COLO668 (cell line): ENCODE measurements at regions not wholly inside any gene's neighbourhood (a gene's known extent, or its start where the extent isn't known, plus 50 kb on each side); places are given as distances from the start of the nearest gene placed in this dataset.
A peak's percentile ranks its signal among the peaks of the same experiment; 100 is the strongest.
"Not testable (repeated sequence)": the region's sequence is repeated elsewhere in the genome, so short reads cannot be mapped to it uniquely, and the experiment has no call there.

Source experiments
- DNase-seq: peaks from one replicate; lab custom pipeline; 2025; ENCODE audit not compliant: unreplicated experiment; lab: John Stamatoyannopoulos, UW

DNA sequence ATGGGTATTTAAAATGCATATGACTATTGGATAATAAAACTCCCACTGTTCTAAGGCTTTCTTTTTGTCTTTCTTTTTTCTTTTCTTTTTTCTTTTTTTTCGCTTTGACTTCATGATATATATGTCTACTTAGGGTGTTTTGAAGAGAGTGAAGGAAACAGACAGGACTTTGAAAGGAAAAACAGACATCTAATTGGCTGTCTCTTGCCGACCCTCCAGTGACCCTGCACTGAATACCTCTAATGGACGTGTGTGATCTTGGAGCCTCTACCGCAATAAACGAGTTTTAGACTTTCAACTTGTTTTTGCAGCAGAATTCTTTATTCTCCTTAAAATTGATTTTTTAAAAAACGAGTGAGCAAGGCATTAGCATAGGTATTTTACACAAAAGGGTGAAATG lies 158.1 kb upstream of the NR2F2 start:
- DNase-seq = no peak

DNA sequence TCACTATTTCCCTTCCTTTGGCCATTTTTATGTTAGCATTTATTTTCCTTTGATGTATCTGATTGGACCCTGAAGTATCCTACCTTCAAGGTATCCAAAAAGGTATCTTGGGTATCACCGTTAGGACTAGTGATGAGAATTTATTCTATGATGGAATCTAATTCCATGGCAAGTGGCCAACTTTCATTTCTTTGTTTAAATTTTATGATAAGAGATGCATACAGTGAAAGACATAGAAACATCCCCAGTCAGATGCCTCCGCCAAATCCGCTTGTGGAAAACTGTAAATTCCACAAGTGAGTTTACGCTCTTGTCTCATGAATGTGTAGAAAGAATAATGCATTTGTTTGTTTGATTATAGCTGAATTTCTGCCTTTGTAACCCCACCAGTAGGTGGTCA lies 153.7 kb upstream of the NR2F2 start:
- DNase-seq = no peak

DNA sequence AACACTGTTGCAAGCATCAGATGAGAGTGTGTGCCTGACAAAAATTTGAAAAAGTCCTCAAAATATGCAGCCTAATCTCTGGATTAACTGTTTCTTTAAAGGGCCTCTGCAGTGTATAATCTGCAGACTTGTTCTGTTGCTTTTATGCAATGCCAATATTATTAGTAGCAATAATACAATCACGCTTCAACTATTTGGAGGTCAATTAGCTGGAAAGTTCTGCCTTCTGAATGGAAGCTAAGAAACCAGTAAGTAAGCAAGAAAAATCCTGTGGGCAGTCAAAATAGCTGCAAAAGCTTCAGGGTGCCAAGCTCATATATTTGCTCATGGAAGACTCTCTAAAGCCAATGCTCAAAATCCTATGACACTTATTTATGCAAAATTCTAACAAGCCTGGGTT lies 153.2 kb upstream of the NR2F2 start:
- no peak for DNase-seq

DNA sequence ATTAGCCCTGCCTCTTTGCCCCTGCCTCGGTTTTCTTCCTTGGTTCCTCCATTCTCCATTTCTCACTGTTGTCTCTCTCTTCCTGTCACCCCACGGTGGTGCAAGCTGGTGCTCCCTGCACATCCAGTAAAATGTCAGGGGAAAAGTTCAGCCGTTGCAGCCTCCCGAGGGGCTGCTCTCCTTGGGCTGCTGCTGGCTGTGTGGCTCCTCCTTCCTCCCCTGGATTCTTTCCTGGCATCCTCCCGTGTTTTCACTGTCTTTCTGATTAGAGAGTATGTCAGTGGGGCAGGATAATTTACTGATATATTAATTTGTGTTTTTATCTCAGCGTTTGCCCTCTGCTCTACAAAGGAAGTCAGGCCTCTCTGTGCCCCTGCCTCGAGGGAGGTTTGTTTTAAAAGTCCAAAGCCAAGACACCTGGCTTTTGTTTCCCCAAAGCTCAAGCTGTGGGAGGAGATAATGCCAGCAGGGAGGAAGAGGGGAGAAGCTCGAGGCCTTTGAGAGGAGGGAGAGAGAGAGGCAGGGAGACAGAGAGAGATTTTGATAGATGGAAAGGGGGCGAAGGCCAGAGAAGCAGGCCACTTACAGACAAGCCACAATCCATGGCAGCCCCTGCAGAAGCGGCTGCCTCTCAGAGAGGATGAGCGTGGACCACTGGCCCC lies 150.3 kb upstream of the NR2F2 start:
- no peak for DNase-seq

DNA sequence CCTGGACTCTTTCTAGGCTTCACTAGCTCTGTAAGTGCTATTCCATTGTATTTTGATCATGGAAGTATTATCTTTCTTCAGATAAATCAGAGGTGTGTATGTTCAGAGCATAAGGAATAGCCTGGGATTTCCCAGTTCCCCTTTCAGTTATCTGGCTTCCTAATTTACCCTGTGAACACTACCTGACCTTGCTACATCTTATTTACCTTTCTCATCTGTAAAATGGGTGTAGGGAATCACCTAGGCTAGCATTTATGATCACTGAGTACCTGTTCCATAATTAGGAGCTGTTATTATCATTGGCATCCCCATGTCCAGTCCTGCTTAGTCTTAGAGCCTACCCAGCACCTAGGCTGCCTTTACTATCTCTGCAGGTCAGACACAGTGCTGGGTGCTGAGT lies 149.3 kb upstream of the NR2F2 start:
- no peak for DNase-seq

DNA sequence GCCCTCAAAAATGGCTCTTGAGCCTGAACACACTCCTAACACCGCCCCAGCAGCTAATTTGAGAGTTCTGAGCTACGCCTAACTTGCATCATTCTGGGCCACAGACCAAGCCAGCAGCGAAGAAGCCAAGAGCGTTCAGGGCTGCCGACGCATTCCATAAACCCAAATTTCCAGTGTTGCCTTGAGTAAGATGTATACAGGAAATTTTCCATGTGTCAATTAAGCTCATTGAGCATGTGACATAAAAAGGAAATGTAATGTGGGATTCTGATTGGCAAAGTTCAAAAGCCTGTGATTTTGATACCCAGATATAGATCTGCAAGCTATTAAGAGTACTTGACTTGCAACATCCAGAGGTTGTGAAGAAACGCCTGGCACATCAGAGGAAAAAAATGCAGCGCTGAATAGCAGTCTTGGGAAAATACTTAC lies 148.6 kb upstream of the NR2F2 start:
- DNase-seq = no peak

DNA sequence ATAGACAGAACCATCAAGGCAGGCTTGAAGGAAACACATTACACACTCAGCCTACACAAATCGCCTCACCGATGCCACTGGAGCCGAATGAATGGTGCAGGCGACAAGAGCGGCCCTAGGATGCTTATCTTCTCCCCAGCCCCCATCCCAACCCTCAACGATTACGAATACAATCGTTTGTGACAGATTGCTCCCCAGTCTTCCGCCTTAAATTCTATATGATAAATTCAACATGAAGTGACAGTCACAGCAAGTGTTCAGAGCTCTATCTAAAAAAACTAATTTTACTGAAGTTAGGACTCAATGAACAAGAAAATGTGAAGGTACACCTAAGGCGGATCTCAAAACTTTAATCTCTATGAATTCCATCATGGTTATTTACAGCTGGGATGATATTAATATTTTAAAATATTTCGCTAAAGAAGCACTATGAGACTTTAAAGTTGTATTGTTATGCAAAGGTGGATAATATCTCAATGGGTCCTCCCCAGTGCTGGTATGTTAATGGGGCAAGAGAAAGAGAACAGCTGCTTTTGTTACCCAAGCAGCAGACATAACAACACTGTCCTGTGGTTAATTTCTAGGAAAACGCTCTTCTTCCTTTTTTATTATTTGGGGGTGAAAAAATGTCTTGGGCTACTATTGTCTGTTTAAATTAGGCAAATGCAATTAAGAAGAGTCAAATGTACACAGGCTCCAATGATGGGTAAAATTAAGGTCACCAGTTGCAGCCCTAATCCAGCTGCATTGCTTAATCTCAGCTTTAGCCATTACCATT lies 147.6 kb upstream of the NR2F2 start:
- DNase-seq = no peak

DNA sequence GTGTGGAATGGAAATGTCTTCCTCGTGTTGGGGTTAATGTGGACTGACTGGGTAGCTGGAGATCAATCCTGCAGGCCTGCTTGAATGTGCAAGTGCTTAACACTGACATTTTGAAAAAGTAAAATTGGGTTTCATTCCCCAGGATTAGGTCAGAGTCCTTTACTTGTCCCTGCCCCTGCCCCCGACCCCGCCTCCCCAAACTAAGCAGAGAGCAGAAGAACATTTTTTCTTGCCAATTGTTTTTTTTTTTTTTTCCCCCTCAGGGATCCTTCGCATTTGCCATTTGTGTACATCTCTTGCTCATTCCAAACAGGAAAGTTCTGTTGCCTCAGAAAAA lies 147.0 kb upstream of the NR2F2 start:
- DNase-seq = no peak

DNA sequence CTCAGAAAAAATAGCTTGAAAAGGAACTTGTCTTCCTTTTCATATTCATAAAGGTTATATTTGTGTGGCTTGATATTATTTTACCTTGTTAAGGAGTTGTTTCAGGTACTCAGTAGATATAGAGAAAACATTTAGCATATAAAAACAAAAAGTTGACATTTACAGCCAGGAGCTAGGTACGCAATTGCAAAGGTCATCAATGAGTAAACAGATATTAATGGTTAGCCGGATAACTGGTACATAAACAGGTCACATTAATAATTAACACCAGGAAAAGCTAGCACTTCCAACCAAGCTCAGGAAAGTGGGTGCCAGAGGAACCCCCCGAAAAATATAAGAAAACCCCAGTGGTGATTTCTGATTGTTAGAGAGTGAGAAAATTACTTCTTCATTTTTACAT lies 146.6 kb upstream of the NR2F2 start:
- DNase-seq = no peak

DNA sequence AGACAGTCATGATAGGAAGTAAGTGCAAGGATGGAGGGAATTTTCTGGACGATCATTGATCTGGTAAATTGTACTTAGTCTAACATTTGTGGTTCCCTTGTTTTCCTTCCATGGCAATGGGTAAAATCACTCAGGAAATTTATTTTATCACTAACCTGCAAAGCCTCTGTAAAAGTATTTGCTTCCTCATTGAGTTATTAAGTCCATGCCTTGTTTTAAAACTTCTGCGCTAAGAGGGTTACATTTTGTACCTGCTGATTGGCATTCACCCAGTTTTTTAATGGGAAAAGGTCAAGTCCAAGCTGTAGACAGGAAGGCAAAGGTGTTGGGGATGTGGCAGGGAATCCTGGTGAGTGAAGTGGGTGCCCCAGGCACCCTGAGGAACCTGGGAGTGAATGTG lies 146.2 kb upstream of the NR2F2 start:
- DNase-seq = no peak

DNA sequence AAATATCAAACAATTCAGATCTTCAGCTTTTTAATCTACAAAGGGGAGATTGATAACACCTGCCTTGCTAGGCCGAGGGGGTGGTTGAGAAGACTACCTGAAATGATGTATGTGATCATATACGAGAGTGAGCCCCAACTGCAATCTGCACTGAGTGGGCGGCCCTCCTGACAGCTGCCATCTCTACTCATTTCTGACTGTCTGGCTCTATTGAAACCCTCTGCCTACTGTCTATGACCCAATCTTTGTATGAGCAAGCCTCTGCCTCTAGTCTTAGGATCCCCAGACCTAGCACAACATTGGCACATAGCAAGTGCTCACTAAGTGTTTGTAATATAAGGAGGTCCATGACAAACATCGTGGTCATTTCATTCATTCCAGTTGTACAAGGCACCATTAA lies 144.4 kb upstream of the NR2F2 start:
- DNase-seq = no peak

DNA sequence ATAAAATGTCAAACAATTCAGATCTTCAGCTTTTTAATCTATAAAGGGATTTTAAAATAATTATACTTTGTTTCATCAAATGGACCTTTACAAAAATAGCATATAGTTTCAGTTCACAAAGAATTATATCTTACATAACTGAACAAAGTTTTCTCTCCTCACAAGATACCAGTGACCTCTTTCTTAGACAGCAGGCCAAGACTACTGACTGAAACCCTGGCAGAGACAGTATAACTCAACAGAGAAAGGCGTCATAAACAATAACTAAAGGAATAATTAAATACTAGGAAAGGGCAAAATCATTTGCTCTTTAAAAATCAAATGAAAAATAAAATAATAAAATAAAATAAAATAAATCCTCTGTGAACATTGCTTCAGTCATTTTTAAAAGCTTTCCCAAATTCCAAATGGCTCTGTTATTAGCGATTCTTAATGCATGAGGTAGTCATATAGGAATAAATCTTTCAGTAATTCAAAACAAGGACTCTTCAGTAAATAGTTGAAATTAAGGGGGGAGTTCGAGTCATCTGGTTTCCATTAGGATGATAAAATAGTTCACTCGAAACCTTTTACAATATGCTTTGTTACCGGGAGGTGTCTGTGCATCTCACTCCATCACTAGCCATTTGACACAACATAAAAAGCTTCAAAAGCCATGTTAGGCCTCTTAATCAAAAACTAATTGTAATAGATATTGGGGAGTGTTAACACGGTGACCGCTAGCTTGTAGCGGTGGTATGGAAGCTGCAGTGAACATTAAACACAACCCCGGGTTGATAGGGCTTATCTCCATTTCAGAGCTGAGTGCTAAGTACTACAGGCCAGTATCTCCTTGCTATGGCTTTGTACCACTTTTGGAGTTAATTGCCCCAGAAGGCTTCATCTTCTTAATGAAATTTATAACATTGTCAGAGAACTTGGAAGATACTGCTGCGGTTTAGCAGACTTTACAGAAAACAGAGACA lies 142.9 kb upstream of the NR2F2 start:
- no peak for DNase-seq

DNA sequence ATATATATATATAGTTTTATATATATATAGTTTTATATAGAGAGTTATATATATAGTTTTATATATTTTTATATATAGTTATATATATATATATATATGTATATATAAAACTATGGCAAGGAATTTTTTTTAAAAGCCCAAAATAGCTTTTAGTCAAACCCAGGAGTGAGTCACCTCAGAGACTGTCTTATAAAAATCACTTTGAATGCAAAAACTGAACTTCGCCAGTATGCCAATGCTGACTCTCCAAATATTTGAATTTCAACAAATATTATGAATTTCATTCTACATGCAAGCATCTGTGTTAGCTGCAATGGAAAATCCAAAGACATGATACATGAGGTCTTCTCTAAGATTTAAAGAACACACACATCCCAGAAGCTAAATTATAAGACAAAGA lies 132.8 kb upstream of the NR2F2 start:
- no peak for DNase-seq

DNA sequence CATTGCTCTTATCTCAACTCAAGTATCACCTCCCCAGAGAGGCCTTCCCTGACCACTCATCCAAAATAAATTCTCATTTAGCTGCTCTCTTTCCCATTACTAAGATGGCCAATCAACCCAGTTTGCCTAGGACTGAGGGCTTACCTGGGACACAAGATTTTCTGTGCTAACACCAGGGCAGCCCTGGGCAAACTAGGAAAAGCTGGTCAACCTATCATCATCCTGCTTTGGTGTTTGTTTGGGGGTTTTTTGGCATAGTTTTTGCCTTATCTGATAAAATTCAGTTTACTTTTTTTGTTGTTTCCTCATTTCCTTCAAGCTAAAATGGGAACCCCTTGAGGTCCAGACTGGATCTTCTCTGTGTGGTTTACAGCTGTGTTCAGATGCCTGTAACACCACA lies 131.4 kb upstream of the NR2F2 start:
- DNase-seq = no peak

DNA sequence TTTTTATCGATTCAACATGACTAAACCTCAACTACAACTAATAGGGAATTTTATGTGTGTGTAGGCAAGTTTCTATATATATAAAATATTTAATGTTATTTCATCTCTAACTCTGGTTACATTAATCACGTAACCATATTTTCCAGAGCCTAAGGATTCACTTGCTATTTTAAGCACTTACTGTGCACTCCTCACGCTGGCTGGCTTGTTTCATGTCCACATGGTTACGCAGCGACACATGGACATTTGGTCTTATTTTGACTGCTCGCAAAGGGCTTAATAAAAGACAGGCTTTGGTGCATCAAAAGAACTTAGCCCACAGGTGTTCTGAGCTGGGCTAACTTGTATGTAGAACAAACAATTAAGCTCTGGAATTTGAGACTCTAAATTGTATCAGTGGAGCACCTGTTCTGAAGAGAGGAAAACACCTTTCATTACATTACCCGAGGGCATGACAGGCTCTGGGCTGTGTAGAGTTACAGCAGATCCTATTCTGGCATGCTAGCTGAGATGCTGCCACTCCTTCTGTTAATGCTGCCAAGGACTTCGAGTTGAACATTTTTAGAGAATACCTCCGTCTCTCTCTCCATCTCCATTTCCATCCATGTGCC lies 130.0 kb upstream of the NR2F2 start:
- DNase-seq = peak; percentile 59

DNA sequence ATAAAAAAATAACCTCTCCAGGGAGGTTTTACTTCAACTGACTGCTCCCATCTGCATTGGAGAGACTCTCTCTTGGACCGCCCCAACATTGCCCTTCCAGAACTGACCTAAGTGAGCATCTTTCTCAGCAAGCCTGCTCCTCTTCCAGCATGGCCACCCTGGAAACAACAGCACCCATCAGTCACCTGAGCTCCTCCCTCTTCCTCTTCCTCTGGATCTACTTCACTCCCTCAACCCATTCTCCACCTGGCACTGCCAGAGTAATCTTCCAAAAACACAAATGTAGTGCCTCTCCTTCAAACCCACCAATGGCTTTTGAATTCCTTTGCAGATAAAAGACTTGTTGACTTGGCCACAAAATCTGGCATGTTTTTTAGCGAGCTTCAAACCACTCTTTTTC lies 128.8 kb upstream of the NR2F2 start:
- no peak for DNase-seq

DNA sequence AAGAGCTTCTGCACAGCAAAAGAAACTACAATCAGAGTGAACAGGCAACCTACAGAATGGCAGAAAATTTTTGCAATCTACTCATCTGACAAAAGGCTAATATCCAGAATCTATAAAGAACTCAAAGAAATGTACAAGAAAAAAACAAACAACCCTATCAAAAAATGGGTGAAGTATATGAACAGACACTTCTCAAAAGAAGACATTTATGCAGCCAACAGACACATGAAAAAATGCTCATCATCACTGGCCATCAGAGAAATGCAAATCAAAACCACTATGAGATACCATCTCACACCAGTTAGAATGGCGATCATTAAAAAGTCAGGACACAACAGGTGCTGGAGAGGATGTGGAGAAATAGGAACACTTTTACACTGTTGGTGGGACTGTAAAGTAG lies 124.9 kb upstream of the NR2F2 start:
- DNase-seq = not testable (repeated sequence)

DNA sequence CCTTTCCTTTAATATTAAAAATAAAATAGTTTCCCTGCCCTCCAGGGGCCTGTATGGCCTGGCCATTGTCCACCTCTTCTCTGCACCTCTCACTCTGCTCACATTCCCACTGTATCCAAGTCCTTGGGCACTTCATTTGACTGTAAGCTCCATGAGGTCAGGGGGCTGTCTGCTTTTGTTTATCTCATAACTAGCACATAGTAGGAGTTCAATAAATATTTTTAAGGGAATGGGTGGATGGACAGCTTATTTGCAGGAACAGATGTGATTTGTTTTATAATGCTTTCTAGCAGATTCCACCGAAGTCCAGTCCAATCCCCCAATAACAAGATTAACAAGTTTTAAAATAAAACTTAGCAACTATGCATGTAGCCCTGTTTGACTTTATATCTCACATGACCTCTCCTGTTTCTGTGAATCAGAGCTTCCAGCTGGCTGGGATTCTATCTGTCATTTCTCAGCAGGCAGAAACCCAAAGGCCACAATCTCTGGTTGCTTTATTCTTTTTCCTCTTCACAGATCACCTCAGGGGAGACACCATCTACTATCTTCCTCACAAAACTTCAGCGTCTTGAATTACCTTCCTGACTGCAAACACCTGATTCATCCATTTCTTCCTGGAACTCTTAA lies 123.0 kb upstream of the NR2F2 start:
- no peak for DNase-seq

DNA sequence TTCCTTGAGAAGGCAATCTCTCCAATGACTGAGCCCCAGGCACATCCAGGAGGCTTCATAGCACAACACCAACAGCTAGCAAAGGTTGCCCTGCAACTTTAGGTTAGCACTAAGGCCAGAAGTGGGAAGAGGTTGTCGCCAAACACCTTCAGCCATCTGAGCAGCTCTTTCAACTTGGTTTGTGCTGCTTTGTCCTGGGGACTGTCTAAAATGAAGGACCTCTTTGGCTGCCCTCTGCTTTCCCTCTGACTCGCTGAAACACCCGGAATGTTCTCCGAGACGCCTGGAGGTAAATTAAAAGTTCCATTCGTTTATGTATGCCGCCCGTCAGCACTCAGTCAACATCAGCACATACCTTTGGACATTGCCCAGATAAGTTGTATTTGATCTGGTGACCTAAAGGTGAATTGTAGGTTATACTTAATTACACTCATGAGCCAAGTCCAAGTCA lies 121.2 kb upstream of the NR2F2 start:
- DNase-seq = no peak

DNA sequence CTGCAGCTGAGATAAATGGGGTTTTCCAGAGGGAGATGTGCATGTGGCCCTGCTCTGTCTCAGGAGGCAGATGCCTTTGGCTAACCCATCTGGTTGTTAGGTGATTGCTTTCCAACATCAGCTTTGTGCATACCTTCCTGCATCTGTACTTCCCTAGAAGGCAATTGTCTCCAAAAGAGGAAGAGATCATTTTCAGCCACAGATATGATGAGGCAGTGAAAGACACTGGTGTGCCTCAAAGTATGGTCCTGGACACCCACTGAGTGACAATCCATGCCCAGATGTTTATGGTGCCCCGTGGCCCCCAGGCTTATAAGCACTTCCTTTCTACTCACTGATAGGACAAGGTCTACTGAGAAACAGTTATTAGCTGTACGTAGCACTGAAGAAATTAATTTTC lies 117.5 kb upstream of the NR2F2 start:
- no peak for DNase-seq

DNA sequence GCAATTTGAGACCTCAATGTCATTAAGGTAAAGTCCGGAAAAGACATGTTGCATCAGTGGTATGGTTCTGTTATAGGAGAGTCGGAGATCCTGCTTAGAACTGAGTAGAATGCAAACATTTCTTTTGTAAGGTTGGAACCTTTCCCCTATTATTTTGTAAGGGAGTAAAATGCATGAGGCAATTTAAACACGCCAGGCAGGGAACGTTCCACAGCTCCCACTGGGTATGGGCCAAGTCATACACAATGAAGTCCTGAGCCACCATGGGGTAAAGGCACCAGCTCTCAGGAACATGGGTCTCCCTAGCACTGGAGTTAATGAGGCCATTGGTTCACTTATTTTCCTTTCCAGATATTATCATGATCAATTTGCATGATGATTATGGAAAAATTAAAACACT lies 116.6 kb upstream of the NR2F2 start:
- DNase-seq = no peak
